GM23248 (cell line): ENCODE measurements at regions not wholly inside any gene's neighbourhood (a gene's known extent, or its start where the extent isn't known, plus 50 kb on each side); places are given as distances from the start of the nearest gene placed in this dataset.

Source experiments
- EZH2 ChIP-seq: fragments of 200-600 bp; sonication (generic); IDR thresholded peaks from 2 replicates; pipeline ENCODE4 v1.6.1; 2018; ENCODE audit warnings: antibody characterized with exemption, mild to moderate bottlenecking; ENCODE audit not compliant: insufficient read depth, poor library complexity, severe bottlenecking
- EZH2phosphoT487 ChIP-seq: fragments of 200-600 bp; sonication (generic); IDR thresholded peaks from 2 replicates; pipeline ENCODE4 v1.6.1; 2018; ENCODE audit warnings: antibody characterized with exemption, moderate library complexity, mild to moderate bottlenecking, low read depth; ENCODE audit not compliant: insufficient read depth

DNA sequence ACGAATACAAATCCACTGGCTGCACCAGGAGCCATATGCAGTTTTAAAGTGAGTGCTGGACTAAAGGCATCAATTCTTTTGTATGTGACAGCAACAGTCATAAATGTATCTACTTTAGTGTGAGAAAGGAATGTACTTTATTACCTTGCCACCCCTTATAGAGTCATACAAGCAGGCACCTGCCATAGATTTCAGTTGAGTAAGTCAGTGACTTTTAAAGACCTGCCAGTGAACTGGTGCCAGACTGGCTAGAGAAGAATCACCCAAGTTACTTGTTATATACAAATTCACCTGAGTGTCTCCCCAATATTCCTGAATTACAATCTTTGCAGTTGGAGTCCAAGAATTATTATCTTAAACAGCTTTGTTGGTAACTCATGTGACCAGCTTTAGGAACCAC is 547.9 kb downstream of the COL12A1 start:
- TF ChIP-seq EZH2 (no peak), EZH2phosphoT487 (no peak)
